GM23338 (cell line): ENCODE measurements at regions not wholly inside any gene's neighbourhood (a gene's known extent, or its start where the extent isn't known, plus 50 kb on each side); places are given as distances from the start of the nearest gene placed in this dataset.

ENCODE experiments used
- ATAC-seq: fragments of 200-7000 bp; cut with Tn5 transposase; 3 replicates; pipeline ENCODE4 v1.9.1; 2020
- DNase-seq: peaks from one replicate; pipeline ENCODE4 v3.0.0-alpha.2; 2015; ENCODE audit warnings: low spot score
- H2AFZ ChIP-seq: fragments of 200-600 bp; sonication (generic); 2 replicates; pipeline ENCODE4 v1.8.0; 2016; ENCODE audit warnings: antibody characterized with exemption, mild to moderate bottlenecking, moderate library complexity
- H3F3A ChIP-seq: fragments of 200-600 bp; sonication (generic); replicated peaks from 2 replicates; pipeline ENCODE4 v1.8.0; 2017; ENCODE audit warnings: antibody characterized with exemption, mixed run types, low read depth
- H3K27ac ChIP-seq: fragments of 200-600 bp; sonication (generic); 2 replicates; pipeline ENCODE4 v1.6.1; 2016; ENCODE audit warnings: low read depth
- H3K27me3 ChIP-seq: fragments of 200-600 bp; sonication (generic); 2 replicates; pipeline ENCODE4 v1.8.0; 2016; ENCODE audit warnings: mild to moderate bottlenecking, mixed run types, moderate library complexity; ENCODE audit not compliant: insufficient read depth
- H3K36me3 ChIP-seq: fragments of 200-600 bp; sonication (generic); 2 replicates; pipeline ENCODE4 v1.8.0; 2016; ENCODE audit warnings: mild to moderate bottlenecking; ENCODE audit not compliant: insufficient read depth
- H3K4me1 ChIP-seq: fragments of 200-600 bp; sonication (generic); 2 replicates; pipeline ENCODE4 v1.8.0; 2016; ENCODE audit warnings: mild to moderate bottlenecking, moderate library complexity; ENCODE audit not compliant: insufficient read depth
- H3K4me2 ChIP-seq: fragments of 200-600 bp; sonication (generic); 2 replicates; pipeline ENCODE4 v1.7.1; 2017; ENCODE audit warnings: mixed run types
- H3K4me3 ChIP-seq: fragments of 200-600 bp; sonication (generic); 2 replicates; pipeline ENCODE4 v1.6.1; 2016; ENCODE audit warnings: mixed run types
- H3K79me2 ChIP-seq: fragments of 200-600 bp; sonication (generic); replicated peaks from 2 replicates; pipeline ENCODE4 v1.8.0; 2017; ENCODE audit warnings: mild to moderate bottlenecking; ENCODE audit not compliant: insufficient read depth
- H3K9me2 ChIP-seq: fragments of 200-600 bp; sonication (generic); 2 replicates; pipeline ENCODE4 v1.8.0; 2017; ENCODE audit not compliant: insufficient read depth
- H4K20me1 ChIP-seq: fragments of 200-600 bp; sonication (generic); replicated peaks from 2 replicates; pipeline ENCODE4 v1.8.0; 2017; ENCODE audit warnings: mild to moderate bottlenecking; ENCODE audit not compliant: insufficient read depth
- H3K27ac Mint-ChIP-seq: 2 replicates; pipeline ENCODE4 v1.8.0; 2020; ENCODE audit warnings: inconsistent platforms, mild to moderate bottlenecking, moderate library complexity, mixed read lengths
- H3K27me3 Mint-ChIP-seq: 3 replicates; pipeline ENCODE4 v1.8.0; 2022; ENCODE audit warnings: low read depth, mild to moderate bottlenecking, moderate library complexity, mixed read lengths, inconsistent platforms; ENCODE audit not compliant: insufficient read depth, poor library complexity
- H3K36me3 Mint-ChIP-seq: 3 replicates; pipeline ENCODE4 v1.8.0; 2021; ENCODE audit warnings: low read depth, mild to moderate bottlenecking, inconsistent platforms, moderate library complexity, mixed read lengths
- H3K4me1 Mint-ChIP-seq: 3 replicates; pipeline ENCODE4 v1.8.0; 2020; ENCODE audit warnings: mild to moderate bottlenecking, inconsistent platforms, mixed read lengths
- H3K4me3 Mint-ChIP-seq: 3 replicates; pipeline ENCODE4 v1.8.0; 2021; ENCODE audit warnings: moderate library complexity, mild to moderate bottlenecking, inconsistent platforms, mixed read lengths
- H3K9me3 Mint-ChIP-seq: 3 replicates; pipeline ENCODE4 v1.8.0; 2020; ENCODE audit warnings: moderate library complexity, mild to moderate bottlenecking, inconsistent platforms, mixed read lengths
- CREB1 ChIP-seq: fragments of 250-450 bp; sonication (Bioruptor Pico); IDR thresholded peaks from 2 replicates; pipeline ENCODE4 v1.5.0; 2020; ENCODE audit warnings: low read depth, mild to moderate bottlenecking, moderate library complexity
- CTCF ChIP-seq, 2 experiments: fragments of 200-600 bp in 1 of 2; sonication (generic) in 1 of 2; conservative IDR thresholded peaks; 2 replicates each; pipeline versions ENCODE4 v1.5.1 to v1.6.1; 2016 to 2017; ENCODE audit warnings: antibody characterized with exemption in 2 of 2, low read depth in 2 of 2, mild to moderate bottlenecking in 2 of 2, moderate library complexity in 1 of 2
- ETS1 ChIP-seq: IDR thresholded peaks from 2 replicates; pipeline ENCODE4 v1.6.1; 2016; ENCODE audit warnings: antibody characterized with exemption
- EZH2 ChIP-seq: fragments of 200-600 bp; sonication (generic); IDR thresholded peaks from one replicate; pipeline ENCODE4 v1.8.0; 2017; ENCODE audit warnings: antibody characterized with exemption, mild to moderate bottlenecking, low read depth; ENCODE audit not compliant: unreplicated experiment
- EZH2phosphoT487 ChIP-seq: fragments of 200-600 bp; sonication (generic); IDR thresholded peaks from one replicate; pipeline ENCODE4 v1.8.1; 2018; ENCODE audit warnings: antibody characterized with exemption; ENCODE audit not compliant: unreplicated experiment
- JUNB ChIP-seq: IDR thresholded peaks from one replicate; pipeline ENCODE4 v1.6.1; 2016; ENCODE audit warnings: antibody characterized with exemption; ENCODE audit not compliant: unreplicated experiment
- NANOG ChIP-seq: IDR thresholded peaks from 2 replicates; pipeline ENCODE4 v1.6.1; 2016; ENCODE audit warnings: antibody characterized with exemption, borderline replicate concordance
- POLR2AphosphoS5 ChIP-seq: IDR thresholded peaks from 2 replicates; pipeline ENCODE4 v1.6.1; 2016; ENCODE audit warnings: antibody characterized with exemption, low read depth
- STAT1 ChIP-seq: IDR thresholded peaks from one replicate; pipeline ENCODE4 v1.6.1; 2016; ENCODE audit warnings: antibody characterized with exemption; ENCODE audit not compliant: unreplicated experiment
- TF ChIP-seq, protein P1 (sequence below): fragments of 250-450 bp; sonication (Bioruptor Pico); IDR thresholded peaks from 2 replicates; pipeline ENCODE4 v1.5.0; 2020; ENCODE audit warnings: mild to moderate bottlenecking, moderate library complexity

DNA sequence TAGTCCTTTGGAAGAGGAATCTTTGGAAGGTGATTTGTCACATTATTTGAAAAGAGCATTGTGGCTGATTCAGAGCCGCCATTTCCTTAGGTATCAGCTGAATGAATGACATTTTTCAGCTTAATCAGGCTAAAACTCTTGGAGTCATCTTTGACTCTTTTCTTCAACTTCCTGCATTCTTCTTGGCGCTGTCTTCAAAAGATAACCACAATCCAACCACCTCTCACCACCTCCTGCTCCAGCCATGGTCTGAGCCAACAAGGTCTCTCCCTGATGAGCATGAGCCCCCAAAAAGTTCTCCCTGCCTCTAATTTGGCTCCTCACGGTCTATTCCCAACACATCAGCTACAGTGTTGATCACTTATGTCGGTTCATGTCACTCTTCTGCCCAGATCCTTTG, 297.6 kb upstream of the RUNX1 start (continued):
- TF ChIP-seq, protein P1, sequence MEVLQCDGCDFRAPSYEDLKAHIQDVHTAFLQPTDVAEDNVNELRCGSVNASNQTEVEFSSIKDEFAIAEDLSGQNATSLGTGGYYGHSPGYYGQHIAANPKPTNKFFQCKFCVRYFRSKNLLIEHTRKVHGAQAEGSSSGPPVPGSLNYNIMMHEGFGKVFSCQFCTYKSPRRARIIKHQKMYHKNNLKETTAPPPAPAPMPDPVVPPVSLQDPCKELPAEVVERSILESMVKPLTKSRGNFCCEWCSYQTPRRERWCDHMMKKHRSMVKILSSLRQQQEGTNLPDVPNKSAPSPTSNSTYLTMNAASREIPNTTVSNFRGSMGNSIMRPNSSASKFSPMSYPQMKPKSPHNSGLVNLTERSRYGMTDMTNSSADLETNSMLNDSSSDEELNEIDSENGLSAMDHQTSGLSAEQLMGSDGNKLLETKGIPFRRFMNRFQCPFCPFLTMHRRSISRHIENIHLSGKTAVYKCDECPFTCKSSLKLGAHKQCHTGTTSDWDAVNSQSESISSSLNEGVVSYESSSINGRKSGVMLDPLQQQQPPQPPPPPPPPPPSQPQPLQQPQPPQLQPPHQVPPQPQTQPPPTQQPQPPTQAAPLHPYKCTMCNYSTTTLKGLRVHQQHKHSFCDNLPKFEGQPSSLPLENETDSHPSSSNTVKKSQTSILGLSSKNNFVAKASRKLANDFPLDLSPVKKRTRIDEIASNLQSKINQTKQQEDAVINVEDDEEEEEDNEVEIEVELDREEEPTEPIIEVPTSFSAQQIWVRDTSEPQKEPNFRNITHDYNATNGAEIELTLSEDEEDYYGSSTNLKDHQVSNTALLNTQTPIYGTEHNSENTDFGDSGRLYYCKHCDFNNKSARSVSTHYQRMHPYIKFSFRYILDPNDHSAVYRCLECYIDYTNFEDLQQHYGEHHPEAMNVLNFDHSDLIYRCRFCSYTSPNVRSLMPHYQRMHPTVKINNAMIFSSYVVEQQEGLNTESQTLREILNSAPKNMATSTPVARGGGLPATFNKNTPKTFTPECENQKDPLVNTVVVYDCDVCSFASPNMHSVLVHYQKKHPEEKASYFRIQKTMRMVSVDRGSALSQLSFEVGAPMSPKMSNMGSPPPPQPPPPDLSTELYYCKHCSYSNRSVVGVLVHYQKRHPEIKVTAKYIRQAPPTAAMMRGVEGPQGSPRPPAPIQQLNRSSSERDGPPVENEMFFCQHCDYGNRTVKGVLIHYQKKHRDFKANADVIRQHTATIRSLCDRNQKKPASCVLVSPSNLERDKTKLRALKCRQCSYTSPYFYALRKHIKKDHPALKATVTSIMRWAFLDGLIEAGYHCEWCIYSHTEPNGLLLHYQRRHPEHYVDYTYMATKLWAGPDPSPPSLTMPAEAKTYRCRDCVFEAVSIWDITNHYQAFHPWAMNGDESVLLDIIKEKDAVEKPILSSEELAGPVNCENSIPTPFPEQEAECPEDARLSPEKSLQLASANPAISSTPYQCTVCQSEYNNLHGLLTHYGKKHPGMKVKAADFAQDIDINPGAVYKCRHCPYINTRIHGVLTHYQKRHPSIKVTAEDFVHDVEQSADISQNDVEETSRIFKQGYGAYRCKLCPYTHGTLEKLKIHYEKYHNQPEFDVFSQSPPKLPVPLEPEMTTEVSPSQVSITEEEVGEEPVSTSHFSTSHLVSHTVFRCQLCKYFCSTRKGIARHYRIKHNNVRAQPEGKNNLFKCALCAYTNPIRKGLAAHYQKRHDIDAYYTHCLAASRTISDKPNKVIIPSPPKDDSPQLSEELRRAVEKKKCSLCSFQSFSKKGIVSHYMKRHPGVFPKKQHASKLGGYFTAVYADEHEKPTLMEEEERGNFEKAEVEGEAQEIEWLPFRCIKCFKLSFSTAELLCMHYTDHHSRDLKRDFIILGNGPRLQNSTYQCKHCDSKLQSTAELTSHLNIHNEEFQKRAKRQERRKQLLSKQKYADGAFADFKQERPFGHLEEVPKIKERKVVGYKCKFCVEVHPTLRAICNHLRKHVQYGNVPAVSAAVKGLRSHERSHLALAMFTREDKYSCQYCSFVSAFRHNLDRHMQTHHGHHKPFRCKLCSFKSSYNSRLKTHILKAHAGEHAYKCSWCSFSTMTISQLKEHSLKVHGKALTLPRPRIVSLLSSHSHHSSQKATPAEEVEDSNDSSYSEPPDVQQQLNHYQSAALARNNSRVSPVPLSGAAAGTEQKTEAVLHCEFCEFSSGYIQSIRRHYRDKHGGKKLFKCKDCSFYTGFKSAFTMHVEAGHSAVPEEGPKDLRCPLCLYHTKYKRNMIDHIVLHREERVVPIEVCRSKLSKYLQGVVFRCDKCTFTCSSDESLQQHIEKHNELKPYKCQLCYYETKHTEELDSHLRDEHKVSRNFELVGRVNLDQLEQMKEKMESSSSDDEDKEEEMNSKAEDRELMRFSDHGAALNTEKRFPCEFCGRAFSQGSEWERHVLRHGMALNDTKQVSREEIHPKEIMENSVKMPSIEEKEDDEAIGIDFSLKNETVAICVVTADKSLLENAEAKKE (CRISPR knock-in tag) = no peak
- TF ChIP-seq NANOG (no peak), JUNB (no peak), ETS1 (no peak), EZH2phosphoT487 (no peak)

- Histone ChIP-seq H2AFZ (no peak overlapping the region), H3K79me2 (no peaks in the 10 kb centered on the region), H3K4me1 (no peaks in the 10 kb centered on the region), H3K27ac (no peak overlapping the region), H4K20me1 (no peaks in the 10 kb centered on the region), H3K9me2 (peaks cover 7% of the 10 kb centered on the region; the same call in 1 of the 2 replicates), H3F3A (no peaks in the 10 kb centered on the region), H3K4me2 (no peak overlapping the region), H3K27me3 (no peaks in the 10 kb centered on the region), H3K4me3 (no peak overlapping the region), H3K36me3 (no peaks in the 10 kb centered on the region)
- H3K36me3 Mint-ChIP-seq = peaks cover 3% of the 10 kb centered on the region; the same call in 1 of the 3 replicates
- no peak overlapping the region for H3K4me3 Mint-ChIP-seq
- peaks cover 4% of the 10 kb centered on the region for H3K27me3 Mint-ChIP-seq
- H3K27ac Mint-ChIP-seq = no peak overlapping the region
- H3K4me1 Mint-ChIP-seq = peaks cover 4% of the 10 kb centered on the region; the same call in 1 of the 3 replicates
- H3K9me3 Mint-ChIP-seq = 0 out of 3 replicates have a peak, but pooled peaks cover 3% of the 10 kb centered on the region
- ATAC-seq = no peak
- DNase-seq = no peak
- TF ChIP-seq ETS1 = no peak
- TF ChIP-seq EZH2 = no peak
- TF ChIP-seq NANOG = no peak
- TF ChIP-seq STAT1 = no peak
- no peak for TF ChIP-seq JUNB
- no peak for TF ChIP-seq CREB1 (CRISPR knock-in tag)
- no peak for TF ChIP-seq CTCF (conservative IDR thresholded peaks at IDR 0.05; ENCODE audit: low read depth in 2 of 2)
- no peak for TF ChIP-seq EZH2phosphoT487
- no peak for TF ChIP-seq POLR2AphosphoS5
These were observed 296.9 kb upstream of the RUNX1 start for GRCh38 chr21:35345954-35346353.
